HCEC 1CT (cell line): ENCODE measurements at regions not wholly inside any gene's neighbourhood (a gene's known extent, or its start where the extent isn't known, plus 50 kb on each side); places are given as distances from the start of the nearest gene placed in this dataset.

Experiments used
- DNase-seq: peaks from one replicate; pipeline ENCODE4 v3.0.0-alpha.2; 2017

- DNase-seq = no peak
Observed at GRCh38 chr3:72144773-72145505, 360.0 kb upstream of the PROK2 start.

- no peak for DNase-seq
Observed at GRCh38 chr3:72143966-72144717, 359.2 kb upstream of the PROK2 start.

- peak; percentile 39 for DNase-seq
Observed at GRCh38 chr3:72143322-72143721, 358.4 kb upstream of the PROK2 start.

GRCh38 chr3:72142028-72142427 is 357.1 kb upstream of the PROK2 start:
- DNase-seq = no peak

GRCh38 chr3:72141264-72141663 is 356.3 kb upstream of the PROK2 start:
- no peak for DNase-seq

GRCh38 chr3:72139316-72139715 is 354.4 kb upstream of the PROK2 start:
- DNase-seq = no peak

GRCh38 chr3:72137865-72138861 is 353.2 kb upstream of the PROK2 start:
- no peak for DNase-seq

GRCh38 chr3:72135636-72136035 is 350.7 kb upstream of the PROK2 start:
- DNase-seq = no peak

GRCh38 chr3:72134989-72135451 is 350.1 kb upstream of the PROK2 start:
- no peak for DNase-seq

GRCh38 chr3:72133329-72134011 is 348.5 kb upstream of the PROK2 start:
- DNase-seq = no peak

GRCh38 chr3:72131899-72132298 is 347.0 kb upstream of the PROK2 start:
- no peak for DNase-seq

- DNase-seq = no peak
Observed at GRCh38 chr3:72130565-72130964, 345.6 kb upstream of the PROK2 start.

- DNase-seq = no peak
Observed at GRCh38 chr3:72129501-72130094, 344.6 kb upstream of the PROK2 start.

- DNase-seq = no peak
Observed at GRCh38 chr3:72128921-72129320, 344.0 kb upstream of the PROK2 start.

GRCh38 chr3:72127844-72128243 is 342.9 kb upstream of the PROK2 start:
- peak; percentile 62 for DNase-seq

GRCh38 chr3:72127224-72127612 is 342.3 kb upstream of the PROK2 start:
- DNase-seq = no peak

- no peak for DNase-seq
Observed at GRCh38 chr3:72126441-72127223, 341.7 kb upstream of the PROK2 start.

- DNase-seq = peak; percentile 92
Observed at GRCh38 chr3:72123908-72124441, 339.0 kb upstream of the PROK2 start.

GRCh38 chr3:72120806-72121778 is 336.1 kb upstream of the PROK2 start:
- no peak for DNase-seq

GRCh38 chr3:72120039-72120438 is 335.1 kb upstream of the PROK2 start:
- DNase-seq = no peak
